Keratinocyte (primary cell): ENCODE measurements at regions not wholly inside any gene's neighbourhood (a gene's known extent, or its start where the extent isn't known, plus 50 kb on each side); places are given as distances from the start of the nearest gene placed in this dataset.

ENCODE experiments used
- DNase-seq: peaks from one replicate; pipeline ENCODE4 v3.0.0-alpha.2; 2011; ENCODE audit warnings: low read depth, missing footprints, low spot score
- FAIRE-seq: peaks from 2 replicates; lab custom pipeline; 2011; peaks lifted over from hg19 to GRCh38; lab: Jason Lieb, UNC
- H2AFZ ChIP-seq: 2 replicates; pipeline ENCODE4 v1.6.0; 2012; ENCODE audit warnings: low read length, control low read depth, inconsistent platforms; ENCODE audit not compliant: control insufficient read depth
- H3K27ac ChIP-seq: 2 replicates; pipeline ENCODE4 v1.5.1; 2011; ENCODE audit warnings: low read length; ENCODE audit not compliant: control insufficient read depth, insufficient read depth
- H3K27me3 ChIP-seq: 3 replicates; pipeline ENCODE4 v1.6.0; 2011; ENCODE audit warnings: low read length; ENCODE audit not compliant: control insufficient read depth, insufficient read depth; ENCODE audit errors: extremely low read depth
- H3K36me3 ChIP-seq, 2 experiments: 2 replicates in 1 of 2; 3 replicates in 1 of 2; pipeline ENCODE4 v1.5.1; 2011; ENCODE audit warnings: low read length in 2 of 2, mild to moderate bottlenecking in 1 of 2; ENCODE audit not compliant: control insufficient read depth in 2 of 2, insufficient read depth in 2 of 2; ENCODE audit errors: extremely low read depth in 1 of 2
- H3K4me1 ChIP-seq: 3 replicates; pipeline ENCODE4 v1.5.1; 2011; ENCODE audit warnings: low read length; ENCODE audit not compliant: control insufficient read depth, insufficient read depth; ENCODE audit errors: extremely low read depth
- H3K4me2 ChIP-seq: 3 replicates; pipeline ENCODE4 v1.6.0; 2011; ENCODE audit warnings: low read depth, low read length; ENCODE audit not compliant: control insufficient read depth, insufficient read depth; ENCODE audit errors: extremely low read depth
- H3K4me3 ChIP-seq, 3 experiments: fragments of 200-600 bp in 1 of 3; sonication (generic) in 1 of 3; 2 replicates in 2 of 3; 3 replicates in 1 of 3; pipeline ENCODE4 v1.5.1; 2011 to 2016; ENCODE audit warnings: low read length in 3 of 3, mild to moderate bottlenecking in 3 of 3, control low read depth in 2 of 3, inconsistent platforms in 1 of 3, low read depth in 1 of 3, mixed read lengths in 1 of 3, mixed run types in 1 of 3, moderate library complexity in 1 of 3; ENCODE audit not compliant: control insufficient read depth in 2 of 3, insufficient read depth in 2 of 3; ENCODE audit errors: extremely low read depth in 1 of 3
- H3K79me2 ChIP-seq: 2 replicates; pipeline ENCODE4 v1.6.0; 2012; ENCODE audit warnings: low read length; ENCODE audit not compliant: control insufficient read depth, insufficient read depth
- H3K9ac ChIP-seq: 3 replicates; pipeline ENCODE4 v1.6.0; 2011; ENCODE audit warnings: low read length; ENCODE audit not compliant: control insufficient read depth, insufficient read depth; ENCODE audit errors: extremely low read depth
- H3K9me1 ChIP-seq: 3 replicates; pipeline ENCODE4 v1.6.0; 2011; ENCODE audit warnings: low read length; ENCODE audit not compliant: control insufficient read depth, insufficient read depth; ENCODE audit errors: extremely low read depth
- H3K9me3 ChIP-seq: 2 replicates; pipeline ENCODE4 v1.5.1; 2012; ENCODE audit warnings: low read depth, low read length; ENCODE audit not compliant: control insufficient read depth
- H4K20me1 ChIP-seq: 3 replicates; pipeline ENCODE4 v1.6.0; 2011; ENCODE audit warnings: low read length; ENCODE audit not compliant: control insufficient read depth, insufficient read depth; ENCODE audit errors: extremely low read depth
- EZH2 ChIP-seq: IDR thresholded peaks from one replicate; pipeline ENCODE4 v1.6.1; 2012; ENCODE audit warnings: inconsistent platforms, mild to moderate bottlenecking, low read length, moderate library complexity
- dilution Hi-C: fragments of 300-500 bp; cut with MboI; formaldehyde crosslinking; loops from one replicate; pipeline ENCODE4 v1.7.0; 2020; ENCODE audit warnings: low sequenced_read_pairs; ENCODE audit not compliant: extremely low pct_ligation_motif_present
- TF ChIP-seq, protein P1 (sequence below), 3 experiments: IDR thresholded peaks in 1 of 3; conservative IDR thresholded peaks in 1 of 3; optimal IDR thresholded peaks in 1 of 3; 2 replicates in 2 of 3; 3 replicates in 1 of 3; pipeline versions ENCODE3 to v1.5.1; 2011; ENCODE audit warnings: low read length in 3 of 3, mild to moderate bottlenecking in 3 of 3, moderate library complexity in 2 of 3, control low read depth in 1 of 3, inconsistent platforms in 1 of 3; ENCODE audit not compliant: insufficient read depth in 2 of 3; ENCODE audit errors: extremely low read depth in 1 of 3

DNA sequence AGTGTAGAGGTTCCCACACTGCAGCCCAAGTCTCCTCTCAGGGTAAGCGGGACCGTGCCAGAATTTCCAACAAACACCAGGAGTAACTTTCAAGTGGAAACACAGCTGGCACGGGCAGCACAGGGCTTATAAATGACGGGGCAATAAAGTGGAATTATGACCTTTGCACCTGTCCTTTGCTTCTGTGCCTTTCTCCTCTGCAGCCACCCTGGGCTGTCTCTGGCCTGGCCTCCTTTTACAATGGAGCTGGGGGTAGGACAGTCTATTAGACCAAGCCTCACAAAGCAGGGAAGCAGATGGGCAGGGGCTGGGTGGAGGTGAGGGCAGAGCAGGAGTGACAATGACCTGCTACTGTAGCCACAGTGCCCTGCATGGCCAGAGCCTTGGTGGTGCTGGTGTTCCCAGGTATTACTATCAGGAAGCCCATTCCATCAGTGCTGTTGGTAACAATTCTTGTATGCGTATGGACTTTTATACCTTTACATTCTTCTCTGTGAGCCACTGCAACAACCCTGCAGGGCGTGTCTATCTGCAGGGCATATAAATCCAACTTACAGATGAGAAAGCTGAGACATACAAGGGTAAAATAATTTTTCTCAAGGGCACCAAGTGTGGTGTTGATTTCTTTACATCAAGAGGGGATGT is 387.8 kb downstream of the CTTN start:
- H2AFZ ChIP-seq = no peak overlapping the region
- H3K9me3 ChIP-seq = peaks cover 15% of the 10 kb centered on the region
- H3K4me3 ChIP-seq = no peak overlapping the region
- H3K79me2 ChIP-seq = no peaks in the 10 kb centered on the region
- DNase-seq (no peak), FAIRE-seq (no peak)
- dilution Hi-C loops = no loop called here
- H3K4me1 ChIP-seq = no peaks in the 10 kb centered on the region
- no peaks in the 10 kb centered on the region for H3K27me3 ChIP-seq
- no peak for TF ChIP-seq EZH2
- TF ChIP-seq, protein P1, sequence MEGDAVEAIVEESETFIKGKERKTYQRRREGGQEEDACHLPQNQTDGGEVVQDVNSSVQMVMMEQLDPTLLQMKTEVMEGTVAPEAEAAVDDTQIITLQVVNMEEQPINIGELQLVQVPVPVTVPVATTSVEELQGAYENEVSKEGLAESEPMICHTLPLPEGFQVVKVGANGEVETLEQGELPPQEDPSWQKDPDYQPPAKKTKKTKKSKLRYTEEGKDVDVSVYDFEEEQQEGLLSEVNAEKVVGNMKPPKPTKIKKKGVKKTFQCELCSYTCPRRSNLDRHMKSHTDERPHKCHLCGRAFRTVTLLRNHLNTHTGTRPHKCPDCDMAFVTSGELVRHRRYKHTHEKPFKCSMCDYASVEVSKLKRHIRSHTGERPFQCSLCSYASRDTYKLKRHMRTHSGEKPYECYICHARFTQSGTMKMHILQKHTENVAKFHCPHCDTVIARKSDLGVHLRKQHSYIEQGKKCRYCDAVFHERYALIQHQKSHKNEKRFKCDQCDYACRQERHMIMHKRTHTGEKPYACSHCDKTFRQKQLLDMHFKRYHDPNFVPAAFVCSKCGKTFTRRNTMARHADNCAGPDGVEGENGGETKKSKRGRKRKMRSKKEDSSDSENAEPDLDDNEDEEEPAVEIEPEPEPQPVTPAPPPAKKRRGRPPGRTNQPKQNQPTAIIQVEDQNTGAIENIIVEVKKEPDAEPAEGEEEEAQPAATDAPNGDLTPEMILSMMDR (optimal IDR thresholded peaks at IDR 0.05 in 1 of 3, IDR thresholded peaks at IDR 0.05 in 1 of 3, conservative IDR thresholded peaks at IDR 0.05 in 1 of 3; ENCODE audit: extremely low read depth in 1 of 3, insufficient read depth in 2 of 3, low read length in 3 of 3) = no peak
- no peaks in the 10 kb centered on the region for H3K36me3 ChIP-seq
- H3K9ac ChIP-seq = no peak overlapping the region
- no peak overlapping the region for H3K4me2 ChIP-seq
- no peaks in the 10 kb centered on the region for H4K20me1 ChIP-seq
- no peak overlapping the region for H3K27ac ChIP-seq
- no peaks in the 10 kb centered on the region for H3K9me1 ChIP-seq

- H3K27ac ChIP-seq = no peak overlapping the region
- H3K4me3 ChIP-seq = no peak overlapping the region
- H3K9ac ChIP-seq = no peak overlapping the region
Observed at GRCh38 chr11:70788248-70789022, 390.1 kb downstream of the CTTN start.

More at GRCh38 chr11:70788248-70789022, 390.1 kb downstream of the CTTN start:
- Histone ChIP-seq H4K20me1 (no peaks in the 10 kb centered on the region), H3K4me1 (no peaks in the 10 kb centered on the region), H3K27me3 (no peaks in the 10 kb centered on the region), H2AFZ (no peak overlapping the region), H3K36me3 (no peaks in the 10 kb centered on the region), H3K4me2 (no peak overlapping the region), H3K79me2 (no peaks in the 10 kb centered on the region), H3K9me3 (peaks cover 13% of the 10 kb centered on the region), H3K9me1 (no peaks in the 10 kb centered on the region)
- DNase-seq = no peak
- FAIRE-seq = no peak
- no peak for TF ChIP-seq EZH2
- TF ChIP-seq, protein P1 (optimal IDR thresholded peaks at IDR 0.05 in 1 of 3, IDR thresholded peaks at IDR 0.05 in 1 of 3, conservative IDR thresholded peaks at IDR 0.05 in 1 of 3; ENCODE audit: extremely low read depth in 1 of 3, insufficient read depth in 2 of 3, low read length in 3 of 3) = no peak
- dilution Hi-C loops = no loop called here
